Hypothalamus (tissue), 51 donors: ENCODE measurements at regions not wholly inside any gene's neighbourhood (a gene's known extent, or its start where the extent isn't known, plus 50 kb on each side); places are given as distances from the start of the nearest gene placed in this dataset.
A peak's percentile ranks its signal among the peaks of the same experiment; 100 is the strongest.
"Not testable (repeated sequence)": the region's sequence is repeated elsewhere in the genome, so short reads cannot be mapped to it uniquely, and the experiment has no call there.

Experiments used
- DNase-seq, 51 donors: peaks; one replicate each; lab custom pipeline; 2025; lab: John Stamatoyannopoulos, UW

GRCh38 chr4:159906051-159906450, 803.2 kb downstream of the RAPGEF2 start:
- DNase-seq, result no peak

DNA sequence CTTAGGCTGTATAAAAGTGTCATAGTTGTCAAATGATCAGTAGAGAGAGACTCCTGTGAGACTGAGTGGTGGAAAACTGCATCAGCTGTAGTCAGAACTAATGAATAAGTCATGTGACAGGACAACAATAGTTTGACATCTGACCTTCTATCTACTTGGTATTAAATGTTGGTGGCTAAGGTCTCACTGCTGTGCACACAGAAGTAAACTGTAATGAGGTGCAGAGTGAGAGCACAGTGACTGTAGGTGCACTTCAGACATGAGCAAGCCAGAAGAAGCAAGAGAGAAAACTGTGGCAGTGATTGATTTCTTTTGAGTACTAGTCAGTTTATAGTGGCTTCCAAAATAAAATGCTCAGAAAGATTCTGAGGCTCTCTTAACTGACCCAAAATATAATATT, 803.6 kb downstream of the RAPGEF2 start:
- no peak for DNase-seq

DNA sequence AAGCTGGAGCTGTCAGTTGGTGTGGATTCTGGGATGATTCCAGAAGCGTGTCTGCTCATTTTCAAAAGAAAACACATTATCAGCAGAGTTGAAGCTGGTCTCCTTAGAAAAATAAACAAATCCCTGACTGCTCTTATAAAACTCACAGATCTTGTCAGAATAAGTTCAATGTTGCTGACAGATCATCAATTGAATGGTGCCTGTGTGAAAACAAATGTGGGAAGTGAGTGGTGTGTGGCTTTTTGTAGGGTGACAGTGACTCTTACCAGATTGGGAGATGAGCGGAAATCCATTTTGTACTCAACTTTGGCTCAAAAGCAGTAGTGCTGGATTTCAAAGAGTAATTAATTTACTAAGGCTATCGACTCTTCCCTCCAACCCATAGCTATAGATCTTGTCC, 807.8 kb downstream of the RAPGEF2 start:
- no peak for DNase-seq

GRCh38 chr4:159922119-159922518, 819.2 kb downstream of the RAPGEF2 start:
- no peak for DNase-seq

DNA sequence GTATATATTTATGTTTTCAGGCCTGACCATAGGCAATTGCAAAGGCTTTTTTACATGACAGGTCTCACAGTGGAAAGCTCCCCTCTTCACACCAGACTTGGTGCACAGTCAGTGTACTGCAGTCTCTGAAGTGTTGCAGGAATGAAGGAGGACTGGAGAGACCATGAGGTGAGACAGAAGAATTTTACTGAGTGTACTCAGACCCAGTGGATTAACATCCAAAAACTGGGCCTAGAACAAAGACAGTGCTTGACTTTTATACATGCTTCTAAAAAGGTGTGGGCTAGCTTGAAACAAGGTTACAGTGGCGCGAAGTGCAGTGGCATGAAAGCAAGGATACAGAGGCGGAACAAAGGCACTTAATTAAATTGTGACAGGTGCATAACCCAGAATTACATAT, 822.9 kb downstream of the RAPGEF2 start:
- DNase-seq, result no peak

GRCh38 chr4:159926871-159927270, 824.0 kb downstream of the RAPGEF2 start:
- DNase-seq, result no peak

DNA sequence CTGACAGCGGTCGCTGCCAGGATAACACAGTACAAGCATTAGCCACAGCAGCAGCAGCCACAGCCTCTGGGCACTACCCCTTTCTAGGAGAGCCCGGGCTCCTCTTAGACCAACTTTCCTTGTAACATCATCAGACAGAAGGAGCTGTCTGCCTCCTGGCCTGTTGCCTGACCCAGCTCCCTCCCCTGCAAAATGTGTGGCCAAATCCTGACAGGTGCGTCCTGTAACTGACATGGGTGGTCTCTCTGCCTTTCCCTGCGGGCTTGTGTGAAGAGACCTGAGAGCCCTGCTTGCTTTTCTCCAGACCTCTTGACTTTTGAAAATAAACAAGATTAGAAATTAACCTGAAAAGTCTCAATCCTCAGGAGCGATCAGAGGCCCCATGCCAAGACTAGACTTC, 824.9 kb downstream of the RAPGEF2 start:
- DNase-seq, result no peak

- not testable (repeated sequence) for DNase-seq
Measured at GRCh38 chr4:159934602-159935001, 831.7 kb downstream of the RAPGEF2 start.

- no peak for DNase-seq
Measured at GRCh38 chr4:159937595-159937994, 834.7 kb downstream of the RAPGEF2 start.

- not testable (repeated sequence) for DNase-seq
Measured at GRCh38 chr4:159939681-159940080, 836.8 kb downstream of the RAPGEF2 start.

GRCh38 chr4:159941076-159941475, 838.2 kb downstream of the RAPGEF2 start:
- no peak for DNase-seq

DNA sequence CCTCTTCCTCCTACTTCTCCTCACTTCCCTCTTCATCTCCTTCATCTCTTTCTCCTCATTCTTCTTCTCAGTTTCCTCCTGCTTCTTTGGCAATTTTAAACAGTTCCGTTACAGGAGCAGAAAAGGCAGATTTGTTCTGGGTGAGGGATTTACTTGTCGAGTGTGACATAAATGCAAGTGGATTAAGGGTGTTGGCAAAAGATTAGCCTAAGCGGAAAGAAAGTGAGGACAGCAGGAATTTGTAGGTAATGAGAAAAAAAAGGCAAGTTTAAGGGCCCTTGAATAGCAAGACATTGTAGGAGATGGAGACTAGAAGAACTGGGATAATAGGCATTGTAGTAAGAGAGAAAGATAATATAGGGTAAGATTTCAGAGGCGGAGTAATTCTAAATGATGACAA, 841.6 kb downstream of the RAPGEF2 start:
- no peak for DNase-seq

- DNase-seq, result peak in 1 of 51 donors; percentile 7
Measured at GRCh38 chr4:159946983-159947615, 844.2 kb downstream of the RAPGEF2 start.

DNA sequence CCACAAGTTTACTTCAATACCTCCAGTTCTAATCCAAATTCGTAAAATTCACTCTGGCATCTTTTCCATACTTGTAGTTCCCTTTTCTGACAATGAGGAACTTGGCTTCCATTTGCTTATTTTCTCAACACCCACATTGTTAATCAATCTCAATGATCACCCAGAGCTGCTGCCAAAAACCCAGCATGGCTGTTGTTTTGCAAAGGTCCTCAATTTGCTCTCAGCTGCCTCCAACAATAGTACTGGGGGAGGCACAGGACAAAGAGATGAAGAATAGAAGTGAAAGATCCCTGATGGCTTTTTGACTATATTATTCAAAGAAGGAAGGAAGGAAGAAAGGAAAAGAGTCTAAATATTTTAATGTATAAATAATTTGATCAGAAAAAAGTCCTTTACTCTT, 847.8 kb downstream of the RAPGEF2 start:
- no peak for DNase-seq

- no peak for DNase-seq
Measured at GRCh38 chr4:159966746-159967145, 863.9 kb downstream of the RAPGEF2 start.

GRCh38 chr4:159976871-159977482, 874.1 kb downstream of the RAPGEF2 start:
- not testable (repeated sequence) for DNase-seq

DNA sequence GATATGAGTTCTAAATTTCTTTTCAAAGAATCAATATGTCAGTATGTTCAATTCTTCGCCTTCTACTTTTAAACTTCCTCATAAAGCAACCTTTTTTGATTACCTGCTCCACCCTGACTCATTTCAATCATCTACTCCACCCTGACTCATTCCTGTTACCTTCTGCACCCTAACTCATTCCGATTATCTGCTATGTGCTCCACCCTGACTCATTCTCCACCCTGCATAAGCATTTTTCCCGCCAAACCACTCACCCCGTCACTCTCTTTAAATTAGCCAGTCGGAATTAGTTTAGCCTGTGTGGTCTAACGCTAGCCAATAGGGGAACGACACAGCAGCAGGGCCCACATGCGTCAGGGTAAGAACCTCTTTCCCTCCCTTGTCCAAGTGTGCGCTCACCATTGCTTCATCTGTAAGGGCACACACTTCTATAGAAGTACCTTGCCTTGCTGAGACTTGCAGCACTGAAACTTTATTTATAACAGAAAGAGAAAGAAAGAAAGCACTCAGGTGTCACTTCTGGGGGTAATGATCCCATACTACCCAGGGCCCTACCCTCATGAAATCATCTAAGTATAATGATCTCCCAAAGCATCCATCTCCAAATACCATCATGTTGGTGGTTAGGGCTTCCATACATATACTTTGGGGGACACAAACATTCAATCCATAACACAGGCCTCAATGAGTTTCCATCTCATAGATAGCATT, 875.2 kb downstream of the RAPGEF2 start:
- no peak for DNase-seq

DNA sequence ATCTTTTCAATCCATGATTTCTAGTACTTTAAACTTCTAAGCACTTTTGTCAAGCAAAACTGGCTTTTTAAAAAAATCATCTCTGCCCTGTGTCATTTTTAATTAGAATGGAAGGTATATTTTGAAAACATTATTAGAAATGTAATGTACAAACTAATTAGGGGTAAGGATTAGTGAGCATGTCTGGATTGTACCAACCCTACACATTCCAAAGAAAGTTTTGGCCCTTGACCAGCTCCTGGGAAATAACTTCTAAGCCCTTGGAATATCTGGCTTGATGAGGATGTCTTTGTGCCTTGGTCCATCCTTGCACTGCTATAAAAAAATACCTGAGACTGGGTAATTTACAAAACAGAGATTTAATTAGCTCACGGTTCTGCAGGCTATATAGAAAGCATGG, 876.5 kb downstream of the RAPGEF2 start:
- no peak for DNase-seq

- no peak for DNase-seq
Measured at GRCh38 chr4:159979953-159980352, 877.1 kb downstream of the RAPGEF2 start.

DNA sequence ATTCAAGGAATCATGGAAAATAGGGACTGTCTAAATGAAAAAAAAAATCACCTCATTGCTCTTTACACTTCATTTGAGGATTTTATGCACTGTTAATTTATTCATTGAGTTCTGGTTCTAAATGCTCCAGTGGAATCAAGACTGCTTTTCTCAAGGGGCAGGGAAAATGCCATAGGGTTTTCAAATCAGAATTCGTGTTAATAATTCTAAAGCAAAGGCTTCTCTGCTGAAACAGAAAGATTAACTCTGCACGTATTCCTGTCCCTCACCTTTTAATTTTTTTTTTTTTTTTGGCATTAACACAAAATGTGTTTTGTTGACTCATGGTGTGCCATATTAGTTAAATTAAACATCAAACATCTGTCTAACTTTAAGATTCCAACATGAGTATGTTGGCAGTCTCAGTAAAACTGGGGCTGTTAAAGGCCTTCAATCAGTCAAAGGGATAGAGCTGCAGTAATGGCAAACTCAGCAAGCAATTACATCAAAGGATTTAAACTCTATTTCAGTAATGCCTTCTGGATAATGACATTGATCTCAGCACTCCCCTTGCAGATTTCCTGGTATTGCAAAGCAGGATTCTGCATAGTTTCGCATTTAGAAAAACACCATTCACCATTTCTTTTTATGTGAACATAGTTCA, 878.1 kb downstream of the RAPGEF2 start:
- DNase-seq, result peak in 1 of 51 donors; percentile 7

GRCh38 chr4:159981469-159981856, 878.6 kb downstream of the RAPGEF2 start:
- DNase-seq, result no peak

DNA sequence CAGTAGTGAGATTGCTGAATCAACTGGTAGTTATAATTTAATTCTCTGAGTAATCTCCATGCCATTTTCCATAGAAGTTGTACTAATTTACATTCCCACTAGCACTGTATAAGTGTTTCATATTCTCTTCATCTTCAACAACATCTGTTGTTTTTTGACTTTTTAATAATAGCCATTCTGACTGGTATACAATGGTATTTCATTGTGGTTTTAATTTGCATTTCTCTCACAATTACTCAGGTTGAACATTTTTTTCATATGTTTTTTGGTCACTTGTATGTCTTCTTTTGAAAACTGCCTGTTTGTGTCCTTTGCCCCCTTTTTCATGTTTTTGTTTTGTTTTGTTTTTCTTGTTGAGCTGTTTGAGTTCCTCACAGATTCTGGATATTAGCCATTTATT, 880.2 kb downstream of the RAPGEF2 start:
- no peak for DNase-seq
